ENCODE measurements at regions not wholly inside any gene's neighbourhood (a gene's known extent, or its start where the extent isn't known, plus 50 kb on each side); places are given as distances from the start of the nearest gene placed in this dataset.
A peak's percentile ranks its signal among the peaks of the same experiment; 100 is the strongest.

DNA sequence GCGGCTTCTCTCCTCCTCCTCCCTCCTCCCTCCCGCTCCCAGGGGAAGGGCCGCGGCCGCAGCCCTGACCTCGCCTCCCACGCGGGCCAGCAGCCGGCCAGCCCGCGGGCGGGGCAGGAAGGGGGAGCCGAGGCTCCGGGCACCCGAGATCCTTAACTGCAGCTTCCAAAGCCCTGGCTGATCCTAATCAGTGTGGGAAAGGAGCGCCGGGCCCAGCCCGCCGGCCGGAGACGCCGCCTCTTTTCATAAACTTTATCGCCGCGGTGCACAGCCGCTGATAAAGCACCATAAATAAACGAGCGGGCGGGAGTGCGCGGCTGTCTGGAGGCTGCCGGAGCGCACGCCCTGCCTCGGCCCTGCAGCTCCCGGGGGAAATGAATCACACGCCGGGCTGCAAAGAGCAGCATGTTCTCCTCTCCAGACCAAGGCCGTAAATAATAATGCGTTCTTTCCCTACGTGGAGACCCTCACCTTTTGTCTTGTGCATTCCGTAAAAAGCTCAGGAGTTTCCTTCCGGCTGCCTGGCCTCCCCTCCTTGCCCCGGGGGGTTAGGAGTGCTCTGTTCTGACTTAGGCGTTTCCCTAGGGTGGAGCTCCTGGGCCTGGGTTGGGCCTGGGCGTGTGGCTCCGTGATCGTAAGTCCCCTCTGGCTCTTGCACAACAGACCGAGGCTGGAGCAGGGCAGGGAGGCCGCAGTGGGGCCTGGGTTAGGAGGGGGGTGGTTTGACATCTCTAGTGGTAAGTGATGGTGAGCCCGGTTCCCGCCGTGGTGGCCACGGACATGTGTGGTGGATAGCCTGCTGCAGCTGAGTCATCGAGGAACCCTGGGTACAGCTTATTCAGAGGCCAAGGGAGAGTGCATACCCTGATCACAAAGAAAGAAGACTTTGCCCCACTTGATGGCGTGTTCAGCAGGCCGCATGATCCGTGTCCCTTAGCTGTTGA, 132.6 kb upstream of the HES1 start:
- H3K36me3 ChIP-seq (ENCODE audit: low read depth), result no peaks in the 10 kb centered on the region
- DNase-seq (ENCODE audit: low spot score) (peak; percentile 90), ATAC-seq (ENCODE audit: low read depth) (peak; percentile 91)
- peak overlapping the region; percentile 94 for H3K27ac ChIP-seq (ENCODE audit: poor library complexity, severe bottlenecking)
- no peaks in the 10 kb centered on the region for H3K27me3 ChIP-seq (ENCODE audit: insufficient read depth, poor library complexity, severe bottlenecking)
- peaks cover 34% of the 10 kb centered on the region for H3K4me1 ChIP-seq (ENCODE audit: insufficient read depth, poor library complexity, severe bottlenecking)
- H3K4me3 ChIP-seq (ENCODE audit: severe bottlenecking), result peak overlapping the region; percentile 13
- TF ChIP-seq, protein P1, sequence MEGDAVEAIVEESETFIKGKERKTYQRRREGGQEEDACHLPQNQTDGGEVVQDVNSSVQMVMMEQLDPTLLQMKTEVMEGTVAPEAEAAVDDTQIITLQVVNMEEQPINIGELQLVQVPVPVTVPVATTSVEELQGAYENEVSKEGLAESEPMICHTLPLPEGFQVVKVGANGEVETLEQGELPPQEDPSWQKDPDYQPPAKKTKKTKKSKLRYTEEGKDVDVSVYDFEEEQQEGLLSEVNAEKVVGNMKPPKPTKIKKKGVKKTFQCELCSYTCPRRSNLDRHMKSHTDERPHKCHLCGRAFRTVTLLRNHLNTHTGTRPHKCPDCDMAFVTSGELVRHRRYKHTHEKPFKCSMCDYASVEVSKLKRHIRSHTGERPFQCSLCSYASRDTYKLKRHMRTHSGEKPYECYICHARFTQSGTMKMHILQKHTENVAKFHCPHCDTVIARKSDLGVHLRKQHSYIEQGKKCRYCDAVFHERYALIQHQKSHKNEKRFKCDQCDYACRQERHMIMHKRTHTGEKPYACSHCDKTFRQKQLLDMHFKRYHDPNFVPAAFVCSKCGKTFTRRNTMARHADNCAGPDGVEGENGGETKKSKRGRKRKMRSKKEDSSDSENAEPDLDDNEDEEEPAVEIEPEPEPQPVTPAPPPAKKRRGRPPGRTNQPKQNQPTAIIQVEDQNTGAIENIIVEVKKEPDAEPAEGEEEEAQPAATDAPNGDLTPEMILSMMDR (IDR thresholded peaks at IDR 0.05; ENCODE audit: poor library complexity, severe bottlenecking), result no peak
- no peaks in the 10 kb centered on the region for H3K9me3 ChIP-seq (ENCODE audit: severe bottlenecking)

DNA sequence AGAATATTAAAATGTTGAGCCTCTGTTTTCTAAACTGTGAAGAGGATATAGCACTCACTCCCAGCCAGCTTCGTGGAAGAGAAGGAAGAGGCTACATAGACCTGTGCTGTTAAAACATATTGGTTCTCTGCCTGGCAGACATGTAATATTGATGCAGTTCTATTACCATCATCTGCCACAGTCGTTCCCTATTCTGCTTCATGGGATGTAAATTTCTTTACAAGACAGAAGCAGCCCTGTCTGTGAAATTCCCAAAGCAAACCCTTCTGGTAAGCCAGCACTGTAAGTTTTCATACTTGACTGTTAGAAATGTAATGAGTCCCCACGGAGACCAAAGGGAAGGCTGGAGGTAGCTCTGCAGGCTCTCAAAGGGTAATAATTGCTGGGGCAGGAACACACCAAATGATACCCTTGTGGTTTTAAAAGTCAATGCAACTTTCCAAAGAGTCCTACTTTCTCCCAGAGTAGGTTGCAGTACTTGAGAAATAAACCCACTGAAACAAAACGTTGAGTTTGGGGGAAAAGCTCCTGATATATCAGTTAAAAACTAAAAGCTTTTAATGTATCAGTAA, 129.9 kb upstream of the HES1 start:
- TF ChIP-seq, protein P1 (IDR thresholded peaks at IDR 0.05; ENCODE audit: poor library complexity, severe bottlenecking), result no peak
- DNase-seq (ENCODE audit: low spot score), result no peak
- Histone ChIP-seq H3K36me3 (ENCODE audit: low read depth) (no peaks in the 10 kb centered on the region), H3K4me1 (ENCODE audit: insufficient read depth, poor library complexity, severe bottlenecking) (peaks cover 34% of the 10 kb centered on the region), H3K27ac (ENCODE audit: poor library complexity, severe bottlenecking) (peak overlapping the region; percentile 94), H3K27me3 (ENCODE audit: insufficient read depth, poor library complexity, severe bottlenecking) (no peaks in the 10 kb centered on the region), H3K4me3 (ENCODE audit: severe bottlenecking) (no peak overlapping the region), H3K9me3 (ENCODE audit: severe bottlenecking) (no peaks in the 10 kb centered on the region)
- ATAC-seq (ENCODE audit: low read depth), result no peak

DNA sequence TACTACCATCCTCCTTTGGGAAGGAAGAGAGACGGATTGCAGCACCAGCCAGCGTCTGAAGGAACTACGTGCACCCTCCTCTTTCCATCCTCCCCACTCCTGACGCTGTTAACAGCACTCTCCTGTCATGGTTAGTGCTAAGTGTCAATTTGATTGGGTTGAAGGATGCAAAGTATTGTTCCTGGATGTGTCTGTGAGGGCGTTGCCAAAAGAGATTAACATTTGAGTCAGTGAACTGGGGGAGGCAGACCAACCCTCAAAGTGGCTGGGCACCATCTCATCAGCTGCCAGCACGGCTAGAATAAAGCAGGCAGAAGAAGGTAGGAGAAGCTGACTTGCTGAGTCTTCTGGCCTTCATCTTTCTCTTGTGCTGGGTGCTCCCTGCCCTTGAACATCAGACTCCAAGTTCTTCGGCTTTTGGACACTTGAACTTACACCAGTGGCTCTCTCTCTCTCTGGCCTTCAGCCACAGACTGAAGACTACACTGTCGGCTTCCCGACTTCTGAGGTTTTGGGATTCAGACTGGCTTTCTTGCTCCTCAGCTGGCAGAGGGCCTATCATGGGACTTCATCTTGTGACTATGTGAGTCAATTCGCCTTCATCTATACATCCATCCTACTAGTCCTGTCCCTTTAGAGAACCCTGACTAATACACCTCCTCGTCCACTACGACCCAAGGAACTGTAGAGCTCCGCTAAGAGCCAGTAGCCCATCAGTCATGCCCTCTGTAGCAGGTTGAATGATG, 128.2 kb upstream of the HES1 start:
- H3K9me3 ChIP-seq (ENCODE audit: severe bottlenecking), result no peaks in the 10 kb centered on the region
- no peak overlapping the region for H3K4me3 ChIP-seq (ENCODE audit: severe bottlenecking)
- H3K27me3 ChIP-seq (ENCODE audit: insufficient read depth, poor library complexity, severe bottlenecking), result no peaks in the 10 kb centered on the region
- ATAC-seq (ENCODE audit: low read depth), result no peak
- no peak overlapping the region for H3K27ac ChIP-seq (ENCODE audit: poor library complexity, severe bottlenecking)
- TF ChIP-seq, protein P1 (IDR thresholded peaks at IDR 0.05; ENCODE audit: poor library complexity, severe bottlenecking), result no peak
- no peak for DNase-seq (ENCODE audit: low spot score)
- no peaks in the 10 kb centered on the region for H3K36me3 ChIP-seq (ENCODE audit: low read depth)
- H3K4me1 ChIP-seq (ENCODE audit: insufficient read depth, poor library complexity, severe bottlenecking), result peaks cover 29% of the 10 kb centered on the region

DNA sequence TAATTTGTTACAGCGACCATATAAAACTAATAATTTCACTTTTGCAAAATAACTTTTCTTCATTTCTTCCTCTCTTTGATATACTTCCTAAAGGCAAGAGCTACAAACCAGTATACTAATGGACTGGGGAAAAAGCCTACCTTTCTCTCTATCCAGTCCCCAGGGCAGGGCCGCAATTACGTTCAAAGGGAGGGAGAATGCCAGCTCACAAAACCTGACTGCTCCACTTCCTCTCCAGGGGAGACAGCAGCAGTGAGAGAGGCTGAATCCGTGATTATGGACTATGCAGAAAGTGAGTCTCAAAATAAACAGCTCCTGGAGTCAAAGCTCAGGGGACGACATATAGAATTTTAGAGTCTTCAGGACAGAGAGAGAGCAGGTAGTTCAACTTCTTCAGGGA, 126.9 kb upstream of the HES1 start:
- no peak for ATAC-seq (ENCODE audit: low read depth)
- no peak overlapping the region for H3K27ac ChIP-seq (ENCODE audit: poor library complexity, severe bottlenecking)
- no peak for DNase-seq (ENCODE audit: low spot score)

More for the DNA sequence above, 126.9 kb upstream of the HES1 start:
- TF ChIP-seq, protein P1 (IDR thresholded peaks at IDR 0.05; ENCODE audit: poor library complexity, severe bottlenecking), result no peak
- Histone ChIP-seq H3K36me3 (ENCODE audit: low read depth) (no peaks in the 10 kb centered on the region), H3K4me1 (ENCODE audit: insufficient read depth, poor library complexity, severe bottlenecking) (peaks cover 20% of the 10 kb centered on the region), H3K9me3 (ENCODE audit: severe bottlenecking) (no peaks in the 10 kb centered on the region), H3K4me3 (ENCODE audit: severe bottlenecking) (no peak overlapping the region), H3K27me3 (ENCODE audit: insufficient read depth, poor library complexity, severe bottlenecking) (no peaks in the 10 kb centered on the region)

Data from RWPE2 (cell line).